OCI-LY3 (cell line): ENCODE measurements at regions not wholly inside any gene's neighbourhood (a gene's known extent, or its start where the extent isn't known, plus 50 kb on each side); places are given as distances from the start of the nearest gene placed in this dataset.

Experiments
- CTCF ChIP-seq: fragments of 200-600, 300-600 bp; sonication (generic); IDR thresholded peaks from 2 replicates; pipeline ENCODE4 v1.5.1; 2014; ENCODE audit warnings: antibody characterized with exemption, low read length, low read depth
- EZH2phosphoT487 ChIP-seq: fragments of 200-600 bp; shearing (Covaris generic); IDR thresholded peaks from 2 replicates; pipeline ENCODE4 v1.6.1; 2018; ENCODE audit warnings: antibody characterized with exemption, mixed run types, low read depth

GRCh38 chr10:2048337-2048973, 311.1 kb upstream of the ADARB2 start:
- TF ChIP-seq CTCF (no peak), EZH2phosphoT487 (no peak)
